ENCODE measurements at regions not wholly inside any gene's neighbourhood (a gene's known extent, or its start where the extent isn't known, plus 50 kb on each side); places are given as distances from the start of the nearest gene placed in this dataset.
"Not testable (repeated sequence)": the region's sequence is repeated elsewhere in the genome, so short reads cannot be mapped to it uniquely, and the experiment has no call there.

DNA sequence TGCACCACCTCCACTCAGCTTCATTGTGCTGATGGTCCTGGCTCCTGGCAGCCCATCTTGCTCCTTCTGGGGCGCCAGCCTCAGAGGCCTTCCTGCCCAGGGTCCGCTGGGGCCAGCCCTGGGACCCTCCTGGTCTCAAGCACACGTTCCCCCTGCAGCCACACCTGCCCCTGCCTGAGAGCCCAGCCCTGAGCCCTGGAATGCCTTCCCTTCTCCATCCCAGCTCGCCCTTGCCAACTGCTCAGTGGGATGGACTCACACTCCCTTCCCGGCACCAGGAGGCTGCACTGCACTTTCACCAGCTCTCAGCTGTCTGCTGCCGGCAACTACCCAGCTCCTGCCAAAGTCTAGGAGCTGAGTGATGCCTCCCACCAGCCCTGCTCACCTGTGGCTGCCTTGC, 100.9 kb downstream of the TMEM121 start:
- H3K4me3 ChIP-seq (ENCODE audit: low read depth, low read length); DNase-seq (ENCODE audit: low read depth): not testable (repeated sequence)

GRCh38 chr14:105627701-105628100, 101.3 kb downstream of the TMEM121 start:
- TF ChIP-seq, protein P1, sequence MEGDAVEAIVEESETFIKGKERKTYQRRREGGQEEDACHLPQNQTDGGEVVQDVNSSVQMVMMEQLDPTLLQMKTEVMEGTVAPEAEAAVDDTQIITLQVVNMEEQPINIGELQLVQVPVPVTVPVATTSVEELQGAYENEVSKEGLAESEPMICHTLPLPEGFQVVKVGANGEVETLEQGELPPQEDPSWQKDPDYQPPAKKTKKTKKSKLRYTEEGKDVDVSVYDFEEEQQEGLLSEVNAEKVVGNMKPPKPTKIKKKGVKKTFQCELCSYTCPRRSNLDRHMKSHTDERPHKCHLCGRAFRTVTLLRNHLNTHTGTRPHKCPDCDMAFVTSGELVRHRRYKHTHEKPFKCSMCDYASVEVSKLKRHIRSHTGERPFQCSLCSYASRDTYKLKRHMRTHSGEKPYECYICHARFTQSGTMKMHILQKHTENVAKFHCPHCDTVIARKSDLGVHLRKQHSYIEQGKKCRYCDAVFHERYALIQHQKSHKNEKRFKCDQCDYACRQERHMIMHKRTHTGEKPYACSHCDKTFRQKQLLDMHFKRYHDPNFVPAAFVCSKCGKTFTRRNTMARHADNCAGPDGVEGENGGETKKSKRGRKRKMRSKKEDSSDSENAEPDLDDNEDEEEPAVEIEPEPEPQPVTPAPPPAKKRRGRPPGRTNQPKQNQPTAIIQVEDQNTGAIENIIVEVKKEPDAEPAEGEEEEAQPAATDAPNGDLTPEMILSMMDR (IDR thresholded peaks at IDR 0.05; ENCODE audit: control insufficient read depth, extremely low read depth, insufficient read depth): no peak
- no peak overlapping the region for H3K4me3 ChIP-seq (ENCODE audit: low read depth, low read length)
- DNase-seq (ENCODE audit: low read depth): no peak

DNA sequence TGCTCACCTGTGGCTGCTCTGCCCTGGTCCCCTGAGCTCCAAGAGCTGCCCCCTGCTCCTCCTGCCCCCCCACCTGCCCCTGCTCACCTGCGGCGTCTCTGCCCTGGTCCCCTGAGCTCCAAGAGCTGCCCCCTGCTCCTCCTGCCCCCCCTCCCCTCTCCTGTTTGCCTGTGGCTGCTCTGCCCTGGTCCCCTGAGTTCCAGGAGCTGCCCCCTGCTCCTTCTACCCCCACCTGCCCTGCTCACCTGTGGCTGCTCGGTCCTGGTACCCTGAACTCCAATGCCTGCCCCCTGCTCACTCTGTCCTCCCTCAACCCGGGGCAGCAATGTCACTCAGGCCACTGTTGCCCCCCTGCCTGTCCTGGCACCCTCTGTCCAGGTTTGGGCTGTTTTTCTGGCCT, 101.7 kb downstream of the TMEM121 start:
- not testable (repeated sequence) for DNase-seq (ENCODE audit: low read depth); H3K4me3 ChIP-seq (ENCODE audit: low read depth, low read length)

GRCh38 chr14:105628531-105629067, 102.2 kb downstream of the TMEM121 start:
- not testable (repeated sequence) for H3K4me3 ChIP-seq (ENCODE audit: low read depth, low read length); DNase-seq (ENCODE audit: low read depth)

- DNase-seq (ENCODE audit: low read depth); H3K4me3 ChIP-seq (ENCODE audit: low read depth, low read length): not testable (repeated sequence)
Measured at GRCh38 chr14:105629091-105629885, 102.9 kb downstream of the TMEM121 start.

DNA sequence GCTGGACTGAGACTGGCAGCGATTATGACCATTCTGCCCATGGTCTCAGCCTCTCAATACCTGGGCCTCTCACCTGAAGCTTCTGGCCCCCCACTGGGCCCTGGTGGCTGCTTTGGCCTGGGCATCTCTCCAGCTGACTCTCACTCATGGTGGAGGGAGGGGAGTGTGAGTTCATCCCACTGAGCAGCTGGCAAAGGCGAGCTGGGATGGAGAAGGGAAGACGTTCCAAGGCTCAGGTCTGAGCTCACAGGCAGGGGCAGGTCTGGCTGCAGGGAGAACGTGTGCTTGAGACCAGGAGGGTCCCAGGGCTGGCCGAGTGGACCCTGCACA, 103.5 kb downstream of the TMEM121 start:
- TF ChIP-seq, protein P1 (IDR thresholded peaks at IDR 0.05; ENCODE audit: control insufficient read depth, extremely low read depth, insufficient read depth): no peak
- no peak for DNase-seq (ENCODE audit: low read depth)
- no peak overlapping the region for H3K4me3 ChIP-seq (ENCODE audit: low read depth, low read length)

DNA sequence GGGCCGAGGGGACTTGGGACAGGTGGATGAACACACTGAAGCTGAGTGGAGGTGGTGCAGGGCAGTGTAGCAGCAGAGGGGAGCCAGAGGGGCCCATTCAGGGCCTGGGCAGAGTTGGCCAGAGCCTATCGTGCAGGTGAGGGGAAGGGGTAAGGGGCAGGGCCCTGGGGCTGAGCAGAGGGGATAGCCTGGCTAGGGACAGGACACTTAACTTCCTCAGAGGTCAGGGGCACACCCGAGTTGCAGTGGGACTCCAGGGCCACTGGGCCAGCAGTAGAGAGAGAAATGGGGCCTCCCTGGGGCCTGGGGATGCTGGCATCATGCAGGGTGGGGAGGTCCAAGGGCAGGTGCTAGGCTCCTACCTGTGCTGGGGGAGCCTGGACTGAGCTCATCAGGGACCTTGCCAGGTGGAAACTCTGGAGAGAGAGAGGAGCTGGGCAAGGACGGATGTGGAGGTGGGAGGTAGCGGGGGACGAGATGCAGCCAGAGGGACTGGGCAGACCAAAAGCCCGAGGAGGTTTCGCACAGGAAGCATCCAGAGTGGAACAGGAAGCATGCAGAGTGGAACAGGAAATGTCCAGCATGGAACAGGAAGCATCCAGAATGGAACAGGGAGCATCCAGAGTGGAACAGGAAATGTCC, 104.0 kb downstream of the TMEM121 start:
- not testable (repeated sequence) for DNase-seq (ENCODE audit: low read depth); H3K4me3 ChIP-seq (ENCODE audit: low read depth, low read length)

DNA sequence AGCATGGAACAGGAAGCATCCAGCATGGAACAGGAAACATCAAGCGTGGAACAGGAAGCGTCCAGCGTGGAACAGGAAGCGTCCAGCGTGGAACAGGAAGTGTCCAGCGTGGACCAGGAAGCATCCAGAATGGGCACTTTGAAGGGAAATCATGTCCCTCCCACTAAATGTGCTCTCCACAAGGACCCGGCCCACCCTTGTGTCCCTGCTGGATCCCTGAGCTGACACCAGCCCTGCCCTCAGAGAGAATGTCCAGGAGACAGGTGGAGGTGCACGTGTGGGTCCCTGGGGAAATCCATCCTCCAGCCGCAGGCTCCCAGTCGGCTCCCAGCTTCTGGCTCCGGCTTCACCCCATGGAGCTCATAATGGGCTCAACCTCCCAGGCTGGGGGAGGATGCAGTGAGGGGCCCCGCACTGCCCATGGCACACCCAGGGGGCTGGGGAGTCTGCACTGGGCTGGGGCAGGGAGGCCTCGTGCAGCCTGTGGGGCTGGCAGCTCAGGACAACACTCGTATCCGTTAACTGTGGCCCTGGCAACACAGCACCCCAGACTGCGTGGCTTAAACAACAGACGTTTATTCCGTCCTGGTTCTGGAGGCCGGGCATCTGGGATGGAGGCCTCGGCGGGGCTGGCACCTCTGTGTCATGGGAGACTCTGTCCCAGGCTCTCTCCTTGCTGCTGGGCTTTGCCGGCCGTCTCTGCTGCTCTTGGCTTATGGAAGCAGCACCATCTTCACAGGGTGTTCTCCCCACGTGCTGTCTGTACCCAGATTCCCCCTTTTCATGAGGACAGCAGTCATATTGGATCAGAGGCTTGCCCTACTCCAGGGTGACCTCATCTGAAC, 104.8 kb downstream of the TMEM121 start:
- H3K4me3 ChIP-seq (ENCODE audit: low read depth, low read length); DNase-seq (ENCODE audit: low read depth): not testable (repeated sequence)

- no peak for DNase-seq (ENCODE audit: low read depth)
- TF ChIP-seq, protein P1 (IDR thresholded peaks at IDR 0.05; ENCODE audit: control insufficient read depth, extremely low read depth, insufficient read depth): no peak
- H3K4me3 ChIP-seq (ENCODE audit: low read depth, low read length): no peak overlapping the region
Measured at GRCh38 chr14:105632010-105632409, 105.6 kb downstream of the TMEM121 start.

GRCh38 chr14:105633596-105633995, 107.2 kb downstream of the TMEM121 start:
- DNase-seq (ENCODE audit: low read depth): not testable (repeated sequence)

More at GRCh38 chr14:105633596-105633995, 107.2 kb downstream of the TMEM121 start:
- H3K4me3 ChIP-seq (ENCODE audit: low read depth, low read length): not testable (repeated sequence)
